NCI-H226 (cell line): ENCODE measurements at regions not wholly inside any gene's neighbourhood (a gene's known extent, or its start where the extent isn't known, plus 50 kb on each side); places are given as distances from the start of the nearest gene placed in this dataset.
"Not testable (repeated sequence)": the region's sequence is repeated elsewhere in the genome, so short reads cannot be mapped to it uniquely, and the experiment has no call there.

Experiments
- DNase-seq: peaks from one replicate; pipeline ENCODE4 v3.0.0-alpha.2; 2015

GRCh38 chr13:110006304-110006703 is 219.9 kb upstream of the IRS2 start:
- peak; percentile 43 for DNase-seq

DNA sequence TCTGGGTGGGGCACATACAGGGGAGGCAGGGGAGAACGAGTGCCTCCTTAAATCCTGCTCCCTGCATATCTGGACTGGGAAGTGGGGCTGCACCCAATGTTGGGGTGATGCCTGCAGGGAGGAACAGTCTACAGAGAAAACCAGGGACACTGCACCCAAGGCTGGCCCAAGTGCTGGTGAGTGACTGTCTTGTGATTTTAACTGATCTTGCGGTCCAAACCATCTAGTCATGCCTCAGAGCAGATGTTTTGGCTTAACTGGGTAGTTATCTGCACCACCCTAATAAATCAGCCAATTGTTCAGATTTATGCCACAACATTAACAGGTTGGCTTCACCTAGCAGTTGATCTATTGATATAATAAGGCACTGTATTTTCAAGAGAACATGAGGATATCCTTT is 219.2 kb upstream of the IRS2 start:
- no peak for DNase-seq

GRCh38 chr13:110004814-110005213 is 218.4 kb upstream of the IRS2 start:
- no peak for DNase-seq

- DNase-seq: peak; percentile 40
These were observed 215.4 kb upstream of the IRS2 start for GRCh38 chr13:110001670-110002275.

GRCh38 chr13:110000534-110001345 is 214.4 kb upstream of the IRS2 start:
- DNase-seq: no peak

- no peak for DNase-seq
These were observed 213.5 kb upstream of the IRS2 start for GRCh38 chr13:109999659-110000533.

GRCh38 chr13:109998684-109999533 is 212.5 kb upstream of the IRS2 start:
- peak; percentile 98 for DNase-seq

DNA sequence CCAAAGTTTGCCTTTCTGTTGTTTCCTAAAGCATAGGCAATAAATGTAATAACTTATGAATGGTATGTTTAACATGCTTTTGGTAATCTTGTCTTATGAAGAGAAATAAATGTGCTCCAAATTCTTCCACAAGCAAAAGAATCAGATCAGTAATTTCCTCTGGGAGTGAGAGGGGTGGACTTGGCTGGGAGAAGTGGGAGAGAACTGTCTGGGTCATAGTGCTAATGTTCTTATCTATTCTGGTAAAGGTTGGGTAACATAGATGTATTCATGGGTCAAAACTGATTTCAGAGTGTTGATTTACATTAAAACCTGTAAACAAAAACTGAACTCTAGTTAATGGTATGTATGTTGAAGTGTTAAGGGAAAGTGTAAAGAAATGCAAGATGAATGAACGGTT is 211.7 kb upstream of the IRS2 start:
- DNase-seq: peak; percentile 40

- not testable (repeated sequence) for DNase-seq
These were observed 210.7 kb upstream of the IRS2 start for GRCh38 chr13:109997056-109997595.

DNA sequence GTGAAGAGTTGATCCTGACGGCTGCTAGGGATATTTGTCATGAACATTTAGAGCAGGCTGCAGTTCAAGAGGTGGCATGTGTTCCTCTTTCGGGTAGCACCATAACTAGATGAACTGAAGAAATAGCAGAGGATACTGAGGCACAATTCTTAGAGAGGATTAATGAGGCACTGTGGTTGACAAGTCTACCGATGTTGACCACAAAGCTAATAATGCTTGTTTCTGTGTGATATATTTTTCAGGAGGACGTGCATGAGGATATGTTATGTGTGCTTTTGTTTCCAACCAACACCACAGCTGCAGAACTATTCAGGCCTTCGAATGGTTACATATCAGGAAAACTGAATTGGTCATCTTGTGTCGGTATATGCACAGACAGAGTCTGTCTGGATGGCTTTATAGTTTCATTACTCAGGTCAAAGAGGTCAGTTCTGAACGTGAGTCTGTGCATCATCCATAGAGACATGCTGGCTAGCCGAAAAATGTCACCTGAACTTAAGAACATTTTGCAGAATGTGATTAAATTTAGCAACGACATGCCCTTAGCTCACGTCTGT is 210.1 kb upstream of the IRS2 start:
- no peak for DNase-seq

GRCh38 chr13:109995578-109995977 is 209.2 kb upstream of the IRS2 start:
- DNase-seq: no peak

DNA sequence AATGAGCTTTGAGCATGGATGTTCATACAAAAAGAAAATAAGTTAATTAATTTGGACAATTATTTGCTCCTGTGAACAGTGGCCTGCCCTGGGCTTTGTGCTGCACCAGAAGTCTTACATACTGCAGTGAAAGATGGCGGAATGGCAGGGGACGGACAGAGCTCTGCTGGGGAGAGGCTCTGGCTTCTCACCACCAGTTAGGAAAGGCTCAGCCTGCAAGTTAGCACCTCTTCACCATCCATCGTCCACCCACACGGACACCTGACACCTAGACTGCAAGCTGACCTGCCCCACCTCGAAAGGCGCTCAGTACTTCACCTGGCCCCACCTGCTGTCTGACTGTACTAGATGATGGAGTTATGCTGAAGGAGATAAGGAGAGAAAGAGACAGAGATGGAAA is 203.9 kb upstream of the IRS2 start:
- no peak for DNase-seq

GRCh38 chr13:109989686-109990085 is 203.3 kb upstream of the IRS2 start:
- no peak for DNase-seq

DNA sequence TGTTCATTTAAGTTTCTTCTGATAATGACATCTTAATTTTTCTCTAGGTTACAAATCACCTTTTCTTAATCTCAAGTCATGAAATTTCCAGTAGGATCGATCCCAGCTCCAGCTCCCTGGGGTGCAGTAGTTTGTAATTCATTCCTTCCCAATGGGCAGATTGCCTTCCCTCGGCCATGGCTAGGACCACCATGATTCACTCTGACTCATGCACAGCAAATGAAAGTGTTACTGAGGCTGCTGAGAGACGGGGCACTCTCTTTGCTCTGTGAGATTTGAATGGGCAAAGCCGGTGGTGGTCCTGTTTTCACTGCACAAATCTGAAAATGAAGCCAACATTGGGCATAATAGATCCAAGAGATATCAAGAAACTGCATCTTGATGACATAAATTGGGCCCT is 202.8 kb upstream of the IRS2 start:
- peak; percentile 51 for DNase-seq

GRCh38 chr13:109986851-109987250 is 200.5 kb upstream of the IRS2 start:
- DNase-seq: no peak

GRCh38 chr13:109985871-109986450 is 199.6 kb upstream of the IRS2 start:
- DNase-seq: peak; percentile 15

- no peak for DNase-seq
These were observed 197.1 kb upstream of the IRS2 start for GRCh38 chr13:109983447-109983846.

DNA sequence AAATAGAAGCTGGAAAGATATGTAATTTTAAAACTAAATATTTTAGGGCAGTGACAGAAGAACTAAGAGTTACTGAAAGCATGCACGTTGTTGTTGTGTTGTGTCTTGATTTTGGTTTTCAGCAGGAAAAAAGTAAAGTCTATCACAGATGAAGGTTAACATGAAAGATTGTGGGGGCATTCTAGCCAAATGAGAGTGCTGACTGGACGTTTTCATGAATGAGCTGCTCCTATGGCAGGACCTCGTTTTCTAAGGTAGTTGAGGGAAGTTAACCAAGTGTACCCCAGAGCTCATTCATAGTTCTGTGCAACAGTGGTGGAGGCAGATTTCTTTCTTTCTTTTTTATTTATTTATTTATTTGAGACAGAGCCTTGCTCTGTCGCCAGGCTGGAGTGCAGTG is 194.6 kb upstream of the IRS2 start:
- DNase-seq: no peak

- not testable (repeated sequence) for DNase-seq
These were observed 193.3 kb upstream of the IRS2 start for GRCh38 chr13:109979676-109980075.

- DNase-seq: no peak
These were observed 192.8 kb upstream of the IRS2 start for GRCh38 chr13:109979228-109979627.

- no peak for DNase-seq
These were observed 191.0 kb upstream of the IRS2 start for GRCh38 chr13:109977212-109977968.
